Fibroblast of skin of right biceps (primary cell): ENCODE measurements at regions not wholly inside any gene's neighbourhood (a gene's known extent, or its start where the extent isn't known, plus 50 kb on each side); places are given as distances from the start of the nearest gene placed in this dataset.
A peak's percentile ranks its signal among the peaks of the same experiment; 100 is the strongest.

Source experiments
- DNase-seq: peaks from one replicate; pipeline ENCODE4 v3.0.0-alpha.2; 2013

- no peak for DNase-seq
Observed at GRCh38 chr4:130197946-130198345, 1102.0 kb downstream of the C4orf33 start.

GRCh38 chr4:130203571-130203970 lies 1107.6 kb downstream of the C4orf33 start:
- no peak for DNase-seq

GRCh38 chr4:130210864-130211263 lies 1114.9 kb downstream of the C4orf33 start:
- DNase-seq = peak; percentile 91

GRCh38 chr4:130214268-130214667 lies 1118.3 kb downstream of the C4orf33 start:
- no peak for DNase-seq

- DNase-seq = no peak
Observed at GRCh38 chr4:130233377-130234047, 1137.6 kb downstream of the C4orf33 start.

GRCh38 chr4:130238121-130238520 lies 1142.2 kb downstream of the C4orf33 start:
- no peak for DNase-seq

GRCh38 chr4:130249002-130249401 lies 1153.0 kb downstream of the C4orf33 start:
- DNase-seq = no peak

GRCh38 chr4:130257271-130257670 lies 1161.3 kb downstream of the C4orf33 start:
- DNase-seq = peak; percentile 92

GRCh38 chr4:130266814-130267213 lies 1170.9 kb downstream of the C4orf33 start:
- no peak for DNase-seq

- peak; percentile 2 for DNase-seq
Observed at GRCh38 chr4:130288576-130288975, 1192.6 kb downstream of the C4orf33 start.

- no peak for DNase-seq
Observed at GRCh38 chr4:130293692-130294091, 1197.7 kb downstream of the C4orf33 start.

- DNase-seq = no peak
Observed at GRCh38 chr4:130296448-130296847, 1200.5 kb downstream of the C4orf33 start.

- no peak for DNase-seq
Observed at GRCh38 chr4:130306566-130306965, 1210.6 kb downstream of the C4orf33 start.

GRCh38 chr4:130309221-130309620 lies 1213.3 kb downstream of the C4orf33 start:
- DNase-seq = no peak

- no peak for DNase-seq
Observed at GRCh38 chr4:130322439-130322838, 1226.5 kb downstream of the C4orf33 start.

- peak; percentile 1 for DNase-seq
Observed at GRCh38 chr4:130329036-130329435, 1233.1 kb downstream of the C4orf33 start.

GRCh38 chr4:130333241-130333759 lies 1237.3 kb downstream of the C4orf33 start:
- no peak for DNase-seq

GRCh38 chr4:130335417-130336194 lies 1239.7 kb downstream of the C4orf33 start:
- DNase-seq = no peak

- peak; percentile 6 for DNase-seq
Observed at GRCh38 chr4:130336585-130337217, 1240.7 kb downstream of the C4orf33 start.

GRCh38 chr4:130338851-130339250 lies 1242.9 kb downstream of the C4orf33 start:
- DNase-seq = no peak

- DNase-seq = no peak
Observed at GRCh38 chr4:130349745-130350144, 1253.8 kb downstream of the C4orf33 start.

- no peak for DNase-seq
Observed at GRCh38 chr4:130356873-130357272, 1260.9 kb downstream of the C4orf33 start.

- DNase-seq = peak; percentile 22
Observed at GRCh38 chr4:130359542-130359941, 1263.6 kb downstream of the C4orf33 start.

- no peak for DNase-seq
Observed at GRCh38 chr4:130361616-130362015, 1265.7 kb downstream of the C4orf33 start.
